Progenitor cell of endocrine pancreas (in vitro differentiated cells): ENCODE measurements at regions not wholly inside any gene's neighbourhood (a gene's known extent, or its start where the extent isn't known, plus 50 kb on each side); places are given as distances from the start of the nearest gene placed in this dataset.

Source experiments
- DNase-seq: peaks from one replicate; pipeline ENCODE4 v3.0.0; 2021; ENCODE audit warnings: low spot score; ENCODE audit not compliant: unreplicated experiment
- H3K27ac Mint-ChIP-seq: 2 replicates; pipeline ENCODE4 v1.8.0; 2021; ENCODE audit warnings: mild to moderate bottlenecking, moderate library complexity, mixed read lengths
- H3K27me3 Mint-ChIP-seq: 2 replicates; pipeline ENCODE4 v1.8.0; 2021; ENCODE audit warnings: mixed read lengths
- H3K36me3 Mint-ChIP-seq: 2 replicates; pipeline ENCODE4 v1.8.0; 2022; ENCODE audit warnings: mixed read lengths; ENCODE audit not compliant: insufficient read depth
- H3K4me1 Mint-ChIP-seq: 2 replicates; pipeline ENCODE4 v1.8.0; 2021; ENCODE audit warnings: low read depth, mixed read lengths
- H3K4me3 Mint-ChIP-seq: 2 replicates; pipeline ENCODE4 v1.8.0; 2021; ENCODE audit warnings: low read depth, mild to moderate bottlenecking, moderate library complexity, mixed read lengths
- H3K9me3 Mint-ChIP-seq: 2 replicates; pipeline ENCODE4 v1.8.0; 2021; ENCODE audit warnings: low read depth, mixed read lengths
- CTCF ChIP-seq: fragments of 200-600 bp; sonication (generic); IDR thresholded peaks from one replicate; pipeline ENCODE4 v1.5.0; 2021; ENCODE audit warnings: antibody characterized with exemption, mild to moderate bottlenecking; ENCODE audit not compliant: unreplicated experiment

DNA sequence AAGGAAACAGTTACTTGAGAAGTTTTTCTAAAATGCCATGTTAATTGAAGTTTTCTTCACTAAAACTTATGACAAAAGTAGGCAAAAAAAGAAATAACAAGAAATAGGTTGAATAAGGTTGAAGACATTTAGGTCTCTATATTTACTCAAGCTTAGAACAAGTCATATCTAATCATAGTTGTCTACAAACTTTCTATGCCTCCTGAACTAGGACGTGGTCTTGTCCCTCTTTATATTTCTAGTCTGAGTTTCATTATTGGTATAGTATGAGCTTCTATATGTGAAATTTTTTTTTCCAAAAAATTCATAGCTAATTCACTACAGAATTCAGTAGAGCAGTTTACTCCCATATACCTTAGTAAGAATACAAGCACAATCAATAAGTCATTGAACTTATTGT, 836.4 kb downstream of the SLITRK6 start:
- Mint-ChIP-seq H3K4me3 (no peak overlapping the region), H3K4me1 (no peaks in the 10 kb centered on the region), H3K9me3 (no peaks in the 10 kb centered on the region), H3K36me3 (no peaks in the 10 kb centered on the region), H3K27ac (no peak overlapping the region), H3K27me3 (no peaks in the 10 kb centered on the region)
- TF ChIP-seq CTCF, result no peak
- no peak for DNase-seq

- DNase-seq, result no peak
- H3K9me3 Mint-ChIP-seq, result no peaks in the 10 kb centered on the region
- H3K36me3 Mint-ChIP-seq, result no peaks in the 10 kb centered on the region
- H3K4me3 Mint-ChIP-seq, result no peak overlapping the region
- H3K27ac Mint-ChIP-seq, result no peak overlapping the region
- no peak for TF ChIP-seq CTCF
- no peaks in the 10 kb centered on the region for H3K4me1 Mint-ChIP-seq
- H3K27me3 Mint-ChIP-seq, result no peaks in the 10 kb centered on the region
These were observed 837.0 kb downstream of the SLITRK6 start for GRCh38 chr13:84962141-84962750.

DNA sequence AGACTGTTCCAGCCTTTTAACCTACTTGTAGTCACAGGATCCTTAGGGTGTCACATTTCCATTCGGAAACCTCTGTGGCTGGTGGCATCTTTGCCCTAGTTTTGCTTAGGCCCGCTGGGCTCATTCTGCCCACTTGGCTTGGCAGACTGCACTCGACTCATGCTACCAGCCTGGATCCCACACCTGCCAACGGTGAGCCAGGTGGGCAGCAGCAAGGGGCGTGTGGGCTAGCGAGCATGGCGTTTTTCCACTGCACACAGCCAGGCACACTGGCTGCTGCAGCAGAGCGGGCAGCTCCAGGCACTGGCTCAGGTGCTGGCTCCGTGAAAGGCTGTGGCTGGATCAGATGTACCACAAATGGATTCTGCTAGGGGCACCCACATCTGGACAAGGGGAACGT, 838.2 kb downstream of the SLITRK6 start:
- no peak for TF ChIP-seq CTCF
- Mint-ChIP-seq H3K27me3 (no peaks in the 10 kb centered on the region), H3K36me3 (no peaks in the 10 kb centered on the region), H3K27ac (no peak overlapping the region), H3K9me3 (no peaks in the 10 kb centered on the region), H3K4me3 (no peak overlapping the region), H3K4me1 (no peaks in the 10 kb centered on the region)
- no peak for DNase-seq

- no peaks in the 10 kb centered on the region for H3K9me3 Mint-ChIP-seq
- DNase-seq, result no peak
- H3K27ac Mint-ChIP-seq, result no peak overlapping the region
- H3K4me3 Mint-ChIP-seq, result no peak overlapping the region
- no peaks in the 10 kb centered on the region for H3K4me1 Mint-ChIP-seq
- H3K27me3 Mint-ChIP-seq, result no peaks in the 10 kb centered on the region
- no peaks in the 10 kb centered on the region for H3K36me3 Mint-ChIP-seq
- TF ChIP-seq CTCF, result no peak
These were observed 839.4 kb downstream of the SLITRK6 start for GRCh38 chr13:84959818-84960217.

DNA sequence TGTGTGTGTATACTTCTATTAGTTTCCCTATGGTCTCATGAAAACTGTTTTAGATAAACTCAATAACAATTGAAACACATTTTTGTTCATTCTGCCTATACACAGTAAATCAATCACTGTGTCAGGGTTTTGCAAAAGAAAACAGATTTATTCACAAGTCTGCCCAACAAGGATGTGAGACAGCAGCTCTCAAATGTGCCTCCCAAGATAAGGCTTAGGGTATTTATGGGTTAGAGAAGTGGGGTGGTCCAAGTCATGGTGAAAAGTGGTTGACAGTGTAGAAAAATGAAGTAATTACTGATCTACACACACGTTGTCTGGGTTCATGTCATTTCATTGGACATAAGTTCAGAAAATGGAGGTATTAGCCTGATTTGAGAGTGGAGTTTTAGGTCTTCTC, 844.6 kb downstream of the SLITRK6 start:
- TF ChIP-seq CTCF, result no peak
- H3K4me3 Mint-ChIP-seq, result no peak overlapping the region
- H3K36me3 Mint-ChIP-seq, result no peaks in the 10 kb centered on the region
- no peak for DNase-seq
- H3K27me3 Mint-ChIP-seq, result no peaks in the 10 kb centered on the region
- H3K4me1 Mint-ChIP-seq, result no peaks in the 10 kb centered on the region
- no peak overlapping the region for H3K27ac Mint-ChIP-seq
- peaks cover 10% of the 10 kb centered on the region for H3K9me3 Mint-ChIP-seq
